Left ventricle myocardium inferior (tissue), 1 donor: ENCODE measurements at regions not wholly inside any gene's neighbourhood (a gene's known extent, or its start where the extent isn't known, plus 50 kb on each side); places are given as distances from the start of the nearest gene placed in this dataset.

Experiments used
- DNase-seq: peaks from one replicate; pipeline ENCODE4 v3.0.0-alpha.2; 2020
- H3K27ac ChIP-seq: fragments of 200-600 bp; replicated peaks from 2 replicates; pipeline ENCODE4 v1.8.0; 2021
- H3K27me3 ChIP-seq: fragments of 200-600 bp; 2 replicates; pipeline ENCODE4 v1.8.0; 2021; ENCODE audit warnings: low read depth
- H3K36me3 ChIP-seq: fragments of 200-600 bp; 2 replicates; pipeline ENCODE4 v1.8.0; 2021
- H3K4me1 ChIP-seq: fragments of 200-600 bp; 2 replicates; pipeline ENCODE4 v1.8.0; 2021
- H3K4me3 ChIP-seq: fragments of 200-600 bp; 2 replicates; pipeline ENCODE4 v1.8.0; 2021; ENCODE audit warnings: mild to moderate bottlenecking, moderate library complexity
- H3K9me3 ChIP-seq: fragments of 200-600 bp; replicated peaks from 2 replicates; pipeline ENCODE4 v1.8.0; 2021
- intact Hi-C: fragments of 100-400 bp; cut with micrococcal nuclease; formaldehyde crosslinking; loops from one replicate; pipeline ENCODE4 v1.11.0; 2022
- TF ChIP-seq, protein P1 (sequence below): fragments of 200-600 bp; IDR thresholded peaks from 2 replicates; pipeline ENCODE4 v1.8.0; 2021; ENCODE audit warnings: antibody characterized with exemption, mild to moderate bottlenecking, borderline replicate concordance
- donor health status: DM: no; HTN: yes; CAD: no; lungs with severe emphysema.

DNA sequence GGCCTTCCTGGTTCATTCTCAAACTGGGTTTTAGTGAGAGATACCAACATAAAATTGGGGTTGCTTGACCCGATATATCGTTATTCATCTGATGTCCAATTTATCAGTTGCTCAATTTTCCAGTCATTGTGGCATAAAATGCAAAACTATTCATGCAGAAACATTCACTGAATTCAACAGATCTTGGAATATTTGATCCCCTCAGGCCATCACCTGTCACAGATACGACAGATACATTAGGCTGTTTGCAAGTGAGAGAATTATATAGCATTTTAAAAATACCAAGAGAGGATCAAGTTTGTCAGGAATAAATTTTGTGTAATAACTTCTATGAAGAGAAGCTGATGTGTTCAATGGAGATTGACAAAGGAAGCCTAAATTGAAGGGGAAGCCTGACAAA lies 67.1 kb downstream of the MAP10 start:
- H3K9me3 ChIP-seq, result no peaks in the 10 kb centered on the region
- no peaks in the 10 kb centered on the region for H3K27me3 ChIP-seq
- H3K36me3 ChIP-seq, result no peaks in the 10 kb centered on the region
- no peak overlapping the region for H3K27ac ChIP-seq
- DNase-seq, result no peak
- H3K4me3 ChIP-seq, result no peak overlapping the region
- TF ChIP-seq, protein P1, sequence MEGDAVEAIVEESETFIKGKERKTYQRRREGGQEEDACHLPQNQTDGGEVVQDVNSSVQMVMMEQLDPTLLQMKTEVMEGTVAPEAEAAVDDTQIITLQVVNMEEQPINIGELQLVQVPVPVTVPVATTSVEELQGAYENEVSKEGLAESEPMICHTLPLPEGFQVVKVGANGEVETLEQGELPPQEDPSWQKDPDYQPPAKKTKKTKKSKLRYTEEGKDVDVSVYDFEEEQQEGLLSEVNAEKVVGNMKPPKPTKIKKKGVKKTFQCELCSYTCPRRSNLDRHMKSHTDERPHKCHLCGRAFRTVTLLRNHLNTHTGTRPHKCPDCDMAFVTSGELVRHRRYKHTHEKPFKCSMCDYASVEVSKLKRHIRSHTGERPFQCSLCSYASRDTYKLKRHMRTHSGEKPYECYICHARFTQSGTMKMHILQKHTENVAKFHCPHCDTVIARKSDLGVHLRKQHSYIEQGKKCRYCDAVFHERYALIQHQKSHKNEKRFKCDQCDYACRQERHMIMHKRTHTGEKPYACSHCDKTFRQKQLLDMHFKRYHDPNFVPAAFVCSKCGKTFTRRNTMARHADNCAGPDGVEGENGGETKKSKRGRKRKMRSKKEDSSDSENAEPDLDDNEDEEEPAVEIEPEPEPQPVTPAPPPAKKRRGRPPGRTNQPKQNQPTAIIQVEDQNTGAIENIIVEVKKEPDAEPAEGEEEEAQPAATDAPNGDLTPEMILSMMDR, result no peak
- intact Hi-C loops, result no loop called here
- no peaks in the 10 kb centered on the region for H3K4me1 ChIP-seq

- H3K9me3 ChIP-seq, result no peaks in the 10 kb centered on the region
- intact Hi-C loops, result no loop called here
- H3K27me3 ChIP-seq, result no peaks in the 10 kb centered on the region
- H3K4me1 ChIP-seq, result no peaks in the 10 kb centered on the region
- no peak overlapping the region for H3K27ac ChIP-seq
- DNase-seq, result no peak
- TF ChIP-seq, protein P1, result no peak
- no peak overlapping the region for H3K4me3 ChIP-seq
- H3K36me3 ChIP-seq, result no peaks in the 10 kb centered on the region
These were observed 67.5 kb downstream of the MAP10 start for GRCh38 chr1:232872738-232873137.

- no peaks in the 10 kb centered on the region for H3K9me3 ChIP-seq
- TF ChIP-seq, protein P1, result no peak
- H3K27ac ChIP-seq, result no peak overlapping the region
- H3K4me3 ChIP-seq, result no peak overlapping the region
- H3K27me3 ChIP-seq, result no peaks in the 10 kb centered on the region
- H3K36me3 ChIP-seq, result no peaks in the 10 kb centered on the region
- DNase-seq, result no peak
- intact Hi-C loops, result no loop called here
- no peaks in the 10 kb centered on the region for H3K4me1 ChIP-seq
These were observed 68.2 kb downstream of the MAP10 start for GRCh38 chr1:232873412-232873811.

DNA sequence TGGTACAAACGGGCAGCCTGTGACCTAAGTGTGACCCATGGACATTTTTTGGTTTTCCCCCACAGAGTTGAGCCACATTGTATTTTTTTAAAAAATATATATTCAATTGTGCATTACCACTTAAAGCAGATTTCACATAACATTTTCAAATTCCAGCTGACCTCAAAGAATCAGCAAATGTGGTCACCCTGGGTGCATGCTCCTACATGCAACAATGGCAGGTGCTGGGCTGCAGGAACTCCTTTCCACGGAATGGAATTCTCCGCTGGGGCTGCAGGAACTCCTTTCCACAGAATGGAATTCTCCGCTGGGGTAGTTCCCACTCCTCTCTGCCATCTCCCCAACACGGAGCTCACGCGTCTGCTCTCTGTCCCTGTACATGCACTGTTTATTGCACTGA lies 68.7 kb downstream of the MAP10 start:
- Histone ChIP-seq H3K27me3 (no peaks in the 10 kb centered on the region), H3K4me3 (no peak overlapping the region), H3K9me3 (no peaks in the 10 kb centered on the region), H3K36me3 (no peaks in the 10 kb centered on the region), H3K27ac (no peak overlapping the region), H3K4me1 (no peaks in the 10 kb centered on the region)
- TF ChIP-seq, protein P1, result no peak
- intact Hi-C loops, result no loop called here
- DNase-seq, result no peak

DNA sequence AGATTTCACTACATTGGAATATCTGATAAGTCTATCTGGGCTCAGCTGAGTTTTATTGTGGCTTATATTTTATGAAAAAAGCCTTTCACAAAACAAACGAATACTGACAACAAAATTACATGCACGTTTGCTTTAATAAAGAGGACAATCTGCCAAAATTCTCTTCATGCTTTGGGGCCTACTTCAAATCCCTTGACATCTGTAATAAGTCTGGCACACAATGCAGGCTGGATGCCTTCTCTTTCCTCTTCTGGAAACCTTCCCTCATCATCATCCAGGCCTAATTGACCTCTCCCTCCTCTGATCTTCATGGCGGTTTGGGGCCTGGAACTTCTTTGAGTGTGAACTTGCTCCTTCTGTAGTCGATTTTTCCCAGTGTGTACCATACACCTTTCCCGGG lies 70.3 kb downstream of the MAP10 start:
- no peaks in the 10 kb centered on the region for H3K4me1 ChIP-seq
- no peak overlapping the region for H3K4me3 ChIP-seq
- intact Hi-C loops, result no loop called here
- H3K27me3 ChIP-seq, result no peaks in the 10 kb centered on the region
- H3K36me3 ChIP-seq, result no peaks in the 10 kb centered on the region
- no peak for DNase-seq
- TF ChIP-seq, protein P1, result no peak
- no peaks in the 10 kb centered on the region for H3K9me3 ChIP-seq
- no peak overlapping the region for H3K27ac ChIP-seq
